ENCODE measurements at regions not wholly inside any gene's neighbourhood (a gene's known extent, or its start where the extent isn't known, plus 50 kb on each side); places are given as distances from the start of the nearest gene placed in this dataset.

GRCh38 chr10:37700886-37701780, 156.3 kb downstream of the ZNF248 start:
- TF ChIP-seq EZH2 (optimal IDR thresholded peaks at IDR 0.05; ENCODE audit: low read depth, low read length) (no peak), EZH2phosphoT487 (IDR thresholded peaks at IDR 0.05; ENCODE audit: low read length) (no peak)
- TF ChIP-seq, protein P1, sequence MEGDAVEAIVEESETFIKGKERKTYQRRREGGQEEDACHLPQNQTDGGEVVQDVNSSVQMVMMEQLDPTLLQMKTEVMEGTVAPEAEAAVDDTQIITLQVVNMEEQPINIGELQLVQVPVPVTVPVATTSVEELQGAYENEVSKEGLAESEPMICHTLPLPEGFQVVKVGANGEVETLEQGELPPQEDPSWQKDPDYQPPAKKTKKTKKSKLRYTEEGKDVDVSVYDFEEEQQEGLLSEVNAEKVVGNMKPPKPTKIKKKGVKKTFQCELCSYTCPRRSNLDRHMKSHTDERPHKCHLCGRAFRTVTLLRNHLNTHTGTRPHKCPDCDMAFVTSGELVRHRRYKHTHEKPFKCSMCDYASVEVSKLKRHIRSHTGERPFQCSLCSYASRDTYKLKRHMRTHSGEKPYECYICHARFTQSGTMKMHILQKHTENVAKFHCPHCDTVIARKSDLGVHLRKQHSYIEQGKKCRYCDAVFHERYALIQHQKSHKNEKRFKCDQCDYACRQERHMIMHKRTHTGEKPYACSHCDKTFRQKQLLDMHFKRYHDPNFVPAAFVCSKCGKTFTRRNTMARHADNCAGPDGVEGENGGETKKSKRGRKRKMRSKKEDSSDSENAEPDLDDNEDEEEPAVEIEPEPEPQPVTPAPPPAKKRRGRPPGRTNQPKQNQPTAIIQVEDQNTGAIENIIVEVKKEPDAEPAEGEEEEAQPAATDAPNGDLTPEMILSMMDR (IDR thresholded peaks at IDR 0.05; ENCODE audit: low read length) = no peak
- Histone ChIP-seq H3K79me2 (ENCODE audit: low read length) (no peaks in the 10 kb centered on the region), H3K36me3 (replicated peaks; ENCODE audit: insufficient read depth, low read length) (no peaks in the 10 kb centered on the region), H3K4me3 (ENCODE audit: low read length) (peak overlapping the region; percentile 44), H4K20me1 (ENCODE audit: insufficient read depth, low read length) (no peaks in the 10 kb centered on the region), H3F3A (ENCODE audit: insufficient read depth, low read length) (no peaks in the 10 kb centered on the region), H3K27me3 (replicated peaks; ENCODE audit: insufficient read depth, low read length) (no peaks in the 10 kb centered on the region), H2AFZ (ENCODE audit: low read length) (peak overlapping the region; percentile 67), H3K27ac (ENCODE audit: low read length) (peak overlapping the region; percentile 42; the same call in 1 of the 2 replicates), H3K4me2 (ENCODE audit: low read depth, low read length) (peak overlapping the region; percentile 63), H3K4me1 (ENCODE audit: low read length) (0 out of 2 replicates have a peak, but pooled peaks cover 9% of the 10 kb centered on the region), H3K9ac (ENCODE audit: low read length) (peak overlapping the region; percentile 38; the same call in 1 of the 2 replicates), H3K9me3 (replicated peaks; ENCODE audit: insufficient read depth, low read length) (no peaks in the 10 kb centered on the region), H3K9me2 (replicated peaks; ENCODE audit: insufficient read depth, low read length) (no peaks in the 10 kb centered on the region)
- peak; percentile 68 for DNase-seq

DNA sequence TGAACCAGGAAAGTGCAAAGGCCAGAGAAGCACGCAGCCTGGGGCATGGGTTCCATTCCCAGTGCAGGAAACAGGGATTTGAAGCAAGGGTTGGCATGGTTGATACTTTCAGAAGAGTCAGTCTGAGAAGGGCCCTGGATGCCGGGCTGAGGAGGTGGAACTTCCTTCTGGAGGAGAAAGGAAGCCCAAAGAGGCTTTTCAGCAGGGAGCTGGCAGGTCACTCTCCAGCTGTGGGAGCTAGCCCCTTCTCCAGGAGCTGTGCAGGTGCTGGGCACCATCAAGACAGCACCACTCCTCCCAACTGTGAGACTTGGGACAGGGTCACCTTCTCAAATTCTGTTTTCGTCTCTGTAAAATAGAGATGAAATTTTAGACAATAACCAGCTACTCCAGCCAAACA, 169.8 kb downstream of the ZNF248 start:
- no peak overlapping the region for H2AFZ ChIP-seq (ENCODE audit: low read length)
- no peaks in the 10 kb centered on the region for H3K79me2 ChIP-seq (ENCODE audit: low read length)
- no peaks in the 10 kb centered on the region for H3K4me1 ChIP-seq (ENCODE audit: low read length)
- H3K36me3 ChIP-seq (replicated peaks; ENCODE audit: insufficient read depth, low read length) = no peaks in the 10 kb centered on the region
- no peak for DNase-seq
- no peak overlapping the region for H3K27ac ChIP-seq (ENCODE audit: low read length)
- no peaks in the 10 kb centered on the region for H3F3A ChIP-seq (ENCODE audit: insufficient read depth, low read length)
- H3K27me3 ChIP-seq (replicated peaks; ENCODE audit: insufficient read depth, low read length) = no peaks in the 10 kb centered on the region
- TF ChIP-seq EZH2phosphoT487 (IDR thresholded peaks at IDR 0.05; ENCODE audit: low read length) (no peak), EZH2 (optimal IDR thresholded peaks at IDR 0.05; ENCODE audit: low read depth, low read length) (no peak)
- TF ChIP-seq, protein P1 (IDR thresholded peaks at IDR 0.05; ENCODE audit: low read length) = no peak
- no peaks in the 10 kb centered on the region for H4K20me1 ChIP-seq (ENCODE audit: insufficient read depth, low read length)
- no peak overlapping the region for H3K4me2 ChIP-seq (ENCODE audit: low read depth, low read length)
- H3K9ac ChIP-seq (ENCODE audit: low read length) = no peak overlapping the region
- H3K9me2 ChIP-seq (replicated peaks; ENCODE audit: insufficient read depth, low read length) = no peaks in the 10 kb centered on the region
- no peaks in the 10 kb centered on the region for H3K9me3 ChIP-seq (replicated peaks; ENCODE audit: insufficient read depth, low read length)
- H3K4me3 ChIP-seq (ENCODE audit: low read length) = no peak overlapping the region

DNA sequence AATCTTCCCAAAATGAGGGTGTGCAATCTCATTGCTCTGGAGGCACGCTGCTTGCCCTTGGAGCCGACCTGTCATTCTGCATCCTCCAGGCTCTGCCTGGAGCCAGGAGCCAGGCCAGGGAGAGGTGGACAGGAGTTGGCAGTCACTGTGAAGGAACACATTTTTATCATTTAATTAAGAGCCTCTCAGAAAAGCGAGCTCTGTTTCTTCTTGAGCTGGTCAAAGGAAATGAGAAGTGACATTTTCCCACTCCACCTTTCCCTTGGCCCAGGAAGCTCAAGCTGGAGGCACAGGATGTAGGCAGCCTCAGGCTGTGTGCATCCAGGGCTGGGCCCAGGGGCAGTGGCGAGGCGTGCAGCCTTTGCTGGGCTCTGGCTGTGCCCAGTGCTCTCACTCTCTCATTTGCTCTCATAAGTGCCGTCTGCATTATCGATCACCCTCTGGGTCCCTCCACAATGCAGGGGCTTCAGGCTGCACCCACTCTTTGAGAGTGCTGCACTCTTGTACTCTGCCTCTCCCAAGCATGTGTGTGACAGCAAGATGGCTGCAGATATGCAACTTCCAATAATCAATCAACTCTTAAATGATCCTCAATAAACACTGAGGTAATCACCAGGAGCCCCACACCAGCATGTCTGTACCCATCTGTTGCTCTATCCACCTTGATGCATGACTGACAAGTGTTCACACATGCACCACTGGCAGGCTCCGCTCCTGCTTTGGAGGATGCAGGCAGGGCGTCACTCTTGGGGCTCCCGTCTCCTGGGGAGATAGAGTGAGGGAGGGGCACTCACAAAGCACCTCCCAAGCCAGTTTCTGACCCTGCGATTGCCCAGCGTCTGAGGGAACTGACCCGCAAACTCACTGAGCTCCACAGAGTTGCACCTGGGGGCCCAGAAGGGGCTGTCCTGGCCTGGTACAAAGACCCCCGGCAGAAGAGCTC, 171.4 kb downstream of the ZNF248 start:
- Histone ChIP-seq H3K36me3 (replicated peaks; ENCODE audit: insufficient read depth, low read length) (no peaks in the 10 kb centered on the region), H3K79me2 (ENCODE audit: low read length) (no peaks in the 10 kb centered on the region), H3K9me3 (replicated peaks; ENCODE audit: insufficient read depth, low read length) (no peaks in the 10 kb centered on the region), H3K9ac (ENCODE audit: low read length) (no peak overlapping the region), H3K4me3 (ENCODE audit: low read length) (no peak overlapping the region), H3K27ac (ENCODE audit: low read length) (no peak overlapping the region), H3K27me3 (replicated peaks; ENCODE audit: insufficient read depth, low read length) (no peaks in the 10 kb centered on the region), H3K9me2 (replicated peaks; ENCODE audit: insufficient read depth, low read length) (no peaks in the 10 kb centered on the region), H3K4me2 (ENCODE audit: low read depth, low read length) (no peak overlapping the region), H2AFZ (ENCODE audit: low read length) (no peak overlapping the region), H3F3A (ENCODE audit: insufficient read depth, low read length) (no peaks in the 10 kb centered on the region), H3K4me1 (ENCODE audit: low read length) (no peaks in the 10 kb centered on the region), H4K20me1 (ENCODE audit: insufficient read depth, low read length) (no peaks in the 10 kb centered on the region)
- TF ChIP-seq, protein P1 (IDR thresholded peaks at IDR 0.05; ENCODE audit: low read length) = no peak
- no peak for TF ChIP-seq EZH2phosphoT487 (IDR thresholded peaks at IDR 0.05; ENCODE audit: low read length)
- no peak for TF ChIP-seq EZH2 (optimal IDR thresholded peaks at IDR 0.05; ENCODE audit: low read depth, low read length)
- DNase-seq = no peak

Measured in MM.1S (cell line).